Upper lobe of right lung (tissue), 1 donor: ENCODE measurements at regions not wholly inside any gene's neighbourhood (a gene's known extent, or its start where the extent isn't known, plus 50 kb on each side); places are given as distances from the start of the nearest gene placed in this dataset.
"Not testable (repeated sequence)": the region's sequence is repeated elsewhere in the genome, so short reads cannot be mapped to it uniquely, and the experiment has no call there.

Experiments
- ATAC-seq: fragments of 200-7000 bp; cut with Tn5 transposase; one replicate; pipeline ENCODE4 v1.9.1; 2020; ENCODE audit warnings: mild to moderate bottlenecking, moderate library complexity
- DNase-seq: peaks from one replicate; pipeline ENCODE4 v3.0.0-alpha.2; 2020
- H3K27ac ChIP-seq: fragments of 200-600 bp; one replicate; pipeline ENCODE4 v1.8.0; 2022
- H3K27me3 ChIP-seq: fragments of 200-600 bp; one replicate; pipeline ENCODE4 v1.8.0; 2022; ENCODE audit warnings: mild to moderate bottlenecking
- H3K36me3 ChIP-seq: fragments of 200-600 bp; one replicate; pipeline ENCODE4 v1.8.0; 2022
- H3K4me1 ChIP-seq: fragments of 200-600 bp; one replicate; pipeline ENCODE4 v1.8.0; 2022
- H3K4me3 ChIP-seq: fragments of 200-600 bp; one replicate; pipeline ENCODE4 v1.8.0; 2022; ENCODE audit warnings: mild to moderate bottlenecking
- H3K9me3 ChIP-seq: fragments of 200-600 bp; one replicate; pipeline ENCODE4 v1.8.0; 2022
- CTCF ChIP-seq: fragments of 200-600 bp; IDR thresholded peaks from one replicate; pipeline ENCODE4 v1.8.0; 2022; ENCODE audit warnings: antibody characterized with exemption
- intact Hi-C: fragments of 100-400 bp; cut with DNase I; formaldehyde crosslinking; loops from one replicate; pipeline ENCODE4 v1.11.0; 2022
- donor health status: DM: no; HTN: yes; CAD: no; lungs with severe emphysema.

- no peak for TF ChIP-seq CTCF
- ATAC-seq (no peak), DNase-seq (no peak)
- no peak overlapping the region for H3K27ac ChIP-seq
- H3K36me3 ChIP-seq = no peaks in the 10 kb centered on the region
- H3K9me3 ChIP-seq = no peaks in the 10 kb centered on the region
- no peaks in the 10 kb centered on the region for H3K27me3 ChIP-seq
- H3K4me3 ChIP-seq = no peak overlapping the region
- intact Hi-C loops = no loop called here
- H3K4me1 ChIP-seq = no peaks in the 10 kb centered on the region
Measured at GRCh38 chr11:119567688-119568582, 145.0 kb upstream of the THY1 start.

GRCh38 chr11:119566319-119566718 lies 143.3 kb upstream of the THY1 start:
- H3K27me3 ChIP-seq = no peaks in the 10 kb centered on the region
- TF ChIP-seq CTCF = no peak
- no peaks in the 10 kb centered on the region for H3K36me3 ChIP-seq
- H3K9me3 ChIP-seq = no peaks in the 10 kb centered on the region
- ATAC-seq (no peak), DNase-seq (no peak)
- intact Hi-C loops = no loop called here
- no peak overlapping the region for H3K4me3 ChIP-seq
- H3K4me1 ChIP-seq = no peaks in the 10 kb centered on the region
- H3K27ac ChIP-seq = no peak overlapping the region

GRCh38 chr11:119565693-119566092 lies 142.7 kb upstream of the THY1 start:
- H3K9me3 ChIP-seq, H3K36me3 ChIP-seq, H3K27ac ChIP-seq, ATAC-seq, H3K4me3 ChIP-seq, DNase-seq, H3K4me1 ChIP-seq, H3K27me3 ChIP-seq, intact Hi-C loops: not testable (repeated sequence)

GRCh38 chr11:119560961-119561360 lies 138.0 kb upstream of the THY1 start:
- TF ChIP-seq CTCF = no peak
- intact Hi-C loops = no loop called here
- no peak overlapping the region for H3K4me3 ChIP-seq
- H3K36me3 ChIP-seq = no peaks in the 10 kb centered on the region
- H3K27ac ChIP-seq = no peak overlapping the region
- ATAC-seq (no peak), DNase-seq (no peak)
- no peaks in the 10 kb centered on the region for H3K4me1 ChIP-seq
- H3K27me3 ChIP-seq = no peaks in the 10 kb centered on the region
- H3K9me3 ChIP-seq = no peaks in the 10 kb centered on the region

- no peak for DNase-seq
- no peak for ATAC-seq
- TF ChIP-seq CTCF = no peak
- H3K36me3 ChIP-seq = no peaks in the 10 kb centered on the region
- intact Hi-C loops = no loop called here
- no peaks in the 10 kb centered on the region for H3K27me3 ChIP-seq
- no peak overlapping the region for H3K4me3 ChIP-seq
- no peaks in the 10 kb centered on the region for H3K4me1 ChIP-seq
- no peaks in the 10 kb centered on the region for H3K9me3 ChIP-seq
- H3K27ac ChIP-seq = no peak overlapping the region
Measured at GRCh38 chr11:119560291-119560690, 137.3 kb upstream of the THY1 start.

- intact Hi-C loops = no loop called here
- Histone ChIP-seq H3K27me3 (no peaks in the 10 kb centered on the region), H3K36me3 (no peaks in the 10 kb centered on the region), H3K4me1 (no peaks in the 10 kb centered on the region), H3K27ac (no peak overlapping the region), H3K4me3 (no peak overlapping the region), H3K9me3 (no peaks in the 10 kb centered on the region)
- DNase-seq (no peak), ATAC-seq (no peak)
- no peak for TF ChIP-seq CTCF
Measured at GRCh38 chr11:119552106-119552485, 129.1 kb upstream of the THY1 start.
